Suprapubic skin (tissue), 3 donors: ENCODE measurements at regions not wholly inside any gene's neighbourhood (a gene's known extent, or its start where the extent isn't known, plus 50 kb on each side); places are given as distances from the start of the nearest gene placed in this dataset.
"Not testable (repeated sequence)": the region's sequence is repeated elsewhere in the genome, so short reads cannot be mapped to it uniquely, and the experiment has no call there.

Experiments used
- EP300 ChIP-seq: sonication (generic); formaldehyde crosslinking; IDR thresholded peaks from one replicate; pipeline ENCODE4 v1.6.1; 2017; ENCODE audit warnings: antibody characterized with exemption
- POLR2A ChIP-seq, 2 donors: fragments of 450-650 bp; IDR thresholded peaks; one replicate each; pipeline ENCODE4 v1.6.1; 2017; ENCODE audit warnings: antibody characterized with exemption in 2 of 2, mild to moderate bottlenecking in 2 of 2, moderate library complexity in 2 of 2
- TF ChIP-seq, protein P1 (sequence below), 2 donors: fragments of 200-600 bp in 1 of 2; fragments of 450-650 bp in 1 of 2; sonication (generic) in 1 of 2; IDR thresholded peaks; one replicate each; pipeline ENCODE4 v1.5.1; 2016 to 2019; ENCODE audit warnings: antibody characterized with exemption in 2 of 2, mild to moderate bottlenecking in 1 of 2, moderate library complexity in 1 of 2

DNA sequence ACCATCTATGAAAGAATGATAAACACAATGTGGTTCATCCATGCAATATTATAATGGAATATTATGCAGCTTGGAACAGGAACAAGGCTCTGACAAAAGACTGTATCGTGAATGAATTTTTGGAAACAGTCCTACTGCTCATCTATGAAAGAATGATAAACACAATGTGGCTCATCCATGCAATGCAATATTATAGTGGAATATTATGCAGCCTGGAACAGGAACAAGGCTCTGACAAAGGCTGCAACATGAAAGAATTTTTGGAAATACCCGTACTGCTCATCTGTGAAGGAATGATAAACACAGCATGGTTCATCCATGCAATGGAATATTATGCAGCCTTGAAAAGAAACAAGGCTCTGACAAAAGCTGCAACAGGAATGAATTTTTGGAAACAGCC lies 158.8 kb downstream of the CRLF2 start:
- TF ChIP-seq, protein P1, sequence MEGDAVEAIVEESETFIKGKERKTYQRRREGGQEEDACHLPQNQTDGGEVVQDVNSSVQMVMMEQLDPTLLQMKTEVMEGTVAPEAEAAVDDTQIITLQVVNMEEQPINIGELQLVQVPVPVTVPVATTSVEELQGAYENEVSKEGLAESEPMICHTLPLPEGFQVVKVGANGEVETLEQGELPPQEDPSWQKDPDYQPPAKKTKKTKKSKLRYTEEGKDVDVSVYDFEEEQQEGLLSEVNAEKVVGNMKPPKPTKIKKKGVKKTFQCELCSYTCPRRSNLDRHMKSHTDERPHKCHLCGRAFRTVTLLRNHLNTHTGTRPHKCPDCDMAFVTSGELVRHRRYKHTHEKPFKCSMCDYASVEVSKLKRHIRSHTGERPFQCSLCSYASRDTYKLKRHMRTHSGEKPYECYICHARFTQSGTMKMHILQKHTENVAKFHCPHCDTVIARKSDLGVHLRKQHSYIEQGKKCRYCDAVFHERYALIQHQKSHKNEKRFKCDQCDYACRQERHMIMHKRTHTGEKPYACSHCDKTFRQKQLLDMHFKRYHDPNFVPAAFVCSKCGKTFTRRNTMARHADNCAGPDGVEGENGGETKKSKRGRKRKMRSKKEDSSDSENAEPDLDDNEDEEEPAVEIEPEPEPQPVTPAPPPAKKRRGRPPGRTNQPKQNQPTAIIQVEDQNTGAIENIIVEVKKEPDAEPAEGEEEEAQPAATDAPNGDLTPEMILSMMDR (IDR thresholded peaks at IDR 0.05), result not testable (repeated sequence)
- not testable (repeated sequence) for TF ChIP-seq POLR2A (IDR thresholded peaks at IDR 0.05); EP300
